Right lobe of liver (tissue), 4 donors: ENCODE measurements at regions not wholly inside any gene's neighbourhood (a gene's known extent, or its start where the extent isn't known, plus 50 kb on each side); places are given as distances from the start of the nearest gene placed in this dataset.

ENCODE experiments used
- POLR2A ChIP-seq: fragments of 450-650 bp; IDR thresholded peaks from one replicate; pipeline ENCODE4 v1.6.1; 2017; ENCODE audit warnings: antibody characterized with exemption, mild to moderate bottlenecking
- TF ChIP-seq, protein P1 (sequence below), 4 donors: fragments of 200-600 bp in 3 of 4; fragments of 450-650 bp in 1 of 4; IDR thresholded peaks; one replicate each; pipeline versions ENCODE4 v1.5.1 to v1.8.0; 2016 to 2022; ENCODE audit warnings: antibody characterized with exemption in 4 of 4, mild to moderate bottlenecking in 2 of 4
- donor health status: DM: no; HTN: no; CAD: no.
- donor health status: DM: no; HTN: no; CAD: no.
- donor health status: DM: no; HTN: yes; CAD: no.

DNA sequence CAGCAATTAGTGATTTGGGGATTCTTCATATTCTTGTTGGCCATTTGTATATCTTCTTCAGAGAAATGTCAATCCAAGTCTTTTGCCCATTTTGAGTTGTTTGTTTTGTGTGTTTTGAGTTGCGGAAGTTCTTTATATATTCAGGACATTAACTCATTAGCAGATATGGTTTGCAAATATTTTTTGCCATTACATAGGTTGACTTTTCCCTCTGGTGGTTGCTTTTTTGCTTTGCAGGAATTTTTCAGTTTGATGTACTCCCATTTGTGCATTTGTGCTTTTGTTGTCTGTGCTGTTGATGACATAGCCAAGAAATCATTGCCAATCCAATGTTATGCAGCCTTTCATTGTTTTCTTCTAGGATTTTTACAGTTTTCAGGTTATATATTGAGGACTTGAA lies 63.6 kb upstream of the DNAJC1 start:
- TF ChIP-seq, protein P1, sequence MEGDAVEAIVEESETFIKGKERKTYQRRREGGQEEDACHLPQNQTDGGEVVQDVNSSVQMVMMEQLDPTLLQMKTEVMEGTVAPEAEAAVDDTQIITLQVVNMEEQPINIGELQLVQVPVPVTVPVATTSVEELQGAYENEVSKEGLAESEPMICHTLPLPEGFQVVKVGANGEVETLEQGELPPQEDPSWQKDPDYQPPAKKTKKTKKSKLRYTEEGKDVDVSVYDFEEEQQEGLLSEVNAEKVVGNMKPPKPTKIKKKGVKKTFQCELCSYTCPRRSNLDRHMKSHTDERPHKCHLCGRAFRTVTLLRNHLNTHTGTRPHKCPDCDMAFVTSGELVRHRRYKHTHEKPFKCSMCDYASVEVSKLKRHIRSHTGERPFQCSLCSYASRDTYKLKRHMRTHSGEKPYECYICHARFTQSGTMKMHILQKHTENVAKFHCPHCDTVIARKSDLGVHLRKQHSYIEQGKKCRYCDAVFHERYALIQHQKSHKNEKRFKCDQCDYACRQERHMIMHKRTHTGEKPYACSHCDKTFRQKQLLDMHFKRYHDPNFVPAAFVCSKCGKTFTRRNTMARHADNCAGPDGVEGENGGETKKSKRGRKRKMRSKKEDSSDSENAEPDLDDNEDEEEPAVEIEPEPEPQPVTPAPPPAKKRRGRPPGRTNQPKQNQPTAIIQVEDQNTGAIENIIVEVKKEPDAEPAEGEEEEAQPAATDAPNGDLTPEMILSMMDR (IDR thresholded peaks at IDR 0.05) = peak in 1 of 4 donors; percentile 5
- TF ChIP-seq POLR2A = no peak
